ENCODE measurements at regions not wholly inside any gene's neighbourhood (a gene's known extent, or its start where the extent isn't known, plus 50 kb on each side); places are given as distances from the start of the nearest gene placed in this dataset.

DNA sequence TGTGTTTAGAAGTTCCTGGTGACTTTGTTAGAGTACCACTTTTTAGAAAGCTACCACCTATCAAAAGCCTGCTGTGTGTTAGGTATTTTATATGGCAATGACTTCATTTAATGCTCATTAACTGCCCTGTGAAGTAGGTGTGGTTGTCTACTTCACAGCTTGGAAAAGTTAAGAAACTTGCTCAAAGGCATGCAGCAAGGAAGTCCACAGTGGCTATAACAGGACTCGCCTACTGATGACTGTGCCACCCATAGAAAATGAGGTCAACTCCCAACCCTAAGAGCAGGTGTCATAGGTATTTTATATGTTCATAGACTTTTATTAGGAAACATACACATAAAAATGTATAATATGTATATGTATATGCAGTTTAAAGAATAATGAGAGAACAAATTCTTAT lies 125.2 kb upstream of the PAX6 start:
- TF ChIP-seq EZH2phosphoT487 (IDR thresholded peaks at IDR 0.05; ENCODE audit: low read length) = no peak
- TF ChIP-seq, protein P1, sequence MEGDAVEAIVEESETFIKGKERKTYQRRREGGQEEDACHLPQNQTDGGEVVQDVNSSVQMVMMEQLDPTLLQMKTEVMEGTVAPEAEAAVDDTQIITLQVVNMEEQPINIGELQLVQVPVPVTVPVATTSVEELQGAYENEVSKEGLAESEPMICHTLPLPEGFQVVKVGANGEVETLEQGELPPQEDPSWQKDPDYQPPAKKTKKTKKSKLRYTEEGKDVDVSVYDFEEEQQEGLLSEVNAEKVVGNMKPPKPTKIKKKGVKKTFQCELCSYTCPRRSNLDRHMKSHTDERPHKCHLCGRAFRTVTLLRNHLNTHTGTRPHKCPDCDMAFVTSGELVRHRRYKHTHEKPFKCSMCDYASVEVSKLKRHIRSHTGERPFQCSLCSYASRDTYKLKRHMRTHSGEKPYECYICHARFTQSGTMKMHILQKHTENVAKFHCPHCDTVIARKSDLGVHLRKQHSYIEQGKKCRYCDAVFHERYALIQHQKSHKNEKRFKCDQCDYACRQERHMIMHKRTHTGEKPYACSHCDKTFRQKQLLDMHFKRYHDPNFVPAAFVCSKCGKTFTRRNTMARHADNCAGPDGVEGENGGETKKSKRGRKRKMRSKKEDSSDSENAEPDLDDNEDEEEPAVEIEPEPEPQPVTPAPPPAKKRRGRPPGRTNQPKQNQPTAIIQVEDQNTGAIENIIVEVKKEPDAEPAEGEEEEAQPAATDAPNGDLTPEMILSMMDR (IDR thresholded peaks at IDR 0.05; ENCODE audit: low read length) = no peak

Measured in MM.1S (cell line).